Astrocyte (in vitro differentiated cells and primary cell): ENCODE measurements at regions not wholly inside any gene's neighbourhood (a gene's known extent, or its start where the extent isn't known, plus 50 kb on each side); places are given as distances from the start of the nearest gene placed in this dataset.
"Not testable (repeated sequence)": the region's sequence is repeated elsewhere in the genome, so short reads cannot be mapped to it uniquely, and the experiment has no call there.

Source experiments
- DNase-seq: peaks from one replicate; pipeline ENCODE4 v3.0.0-alpha.2; 2010; ENCODE audit warnings: low read depth
- FAIRE-seq: peaks from 2 replicates; lab custom pipeline; 2011; peaks lifted over from hg19 to GRCh38; lab: Jason Lieb, UNC
- H2AFZ ChIP-seq: 2 replicates; pipeline ENCODE4 v1.6.0; 2012; ENCODE audit warnings: low read depth, low read length, inconsistent platforms
- H3K27ac ChIP-seq: 2 replicates; pipeline ENCODE4 v1.5.1; 2011; ENCODE audit warnings: low read depth, low read length, inconsistent platforms
- H3K27me3 ChIP-seq: 2 replicates; pipeline ENCODE4 v1.6.0; 2011; ENCODE audit warnings: low read length, inconsistent platforms; ENCODE audit not compliant: insufficient read depth
- H3K36me3 ChIP-seq: 2 replicates; pipeline ENCODE4 v1.5.1; 2011; ENCODE audit warnings: low read length, inconsistent platforms; ENCODE audit not compliant: insufficient read depth
- H3K4me1 ChIP-seq: 2 replicates; pipeline ENCODE4 v1.5.1; 2011; ENCODE audit warnings: low read length, inconsistent platforms; ENCODE audit not compliant: insufficient read depth
- H3K4me2 ChIP-seq: 2 replicates; pipeline ENCODE4 v1.6.0; 2012; ENCODE audit warnings: low read length, inconsistent platforms
- H3K4me3 ChIP-seq: 2 replicates; pipeline ENCODE4 v1.5.1; 2011; ENCODE audit warnings: low read depth, mild to moderate bottlenecking, low read length, inconsistent platforms; ENCODE audit not compliant: insufficient read depth
- H3K79me2 ChIP-seq: 2 replicates; pipeline ENCODE4 v1.6.0; 2012; ENCODE audit warnings: mild to moderate bottlenecking, low read length, inconsistent platforms; ENCODE audit not compliant: insufficient read depth
- H3K9ac ChIP-seq: 2 replicates; pipeline ENCODE4 v1.6.0; 2012; ENCODE audit warnings: mild to moderate bottlenecking, low read length, inconsistent platforms
- H3K9me3 ChIP-seq: 2 replicates; pipeline ENCODE4 v1.5.1; 2012; ENCODE audit warnings: low read depth, mild to moderate bottlenecking, low read length, inconsistent platforms; ENCODE audit not compliant: insufficient read depth
- H4K20me1 ChIP-seq: 2 replicates; pipeline ENCODE4 v1.6.0; 2012; ENCODE audit warnings: low read length, inconsistent platforms; ENCODE audit not compliant: insufficient read depth
- H3K27ac Mint-ChIP-seq: one replicate; pipeline ENCODE4 v1.8.0; 2021; ENCODE audit warnings: mild to moderate bottlenecking, mixed read lengths; ENCODE audit not compliant: unreplicated experiment
- H3K27me3 Mint-ChIP-seq: one replicate; pipeline ENCODE4 v1.8.0; 2021; ENCODE audit warnings: low read depth, mixed read lengths; ENCODE audit not compliant: unreplicated experiment
- H3K36me3 Mint-ChIP-seq: one replicate; pipeline ENCODE4 v1.8.0; 2021; ENCODE audit warnings: low read depth, mixed read lengths; ENCODE audit not compliant: unreplicated experiment
- H3K4me1 Mint-ChIP-seq: one replicate; pipeline ENCODE4 v1.8.0; 2021; ENCODE audit warnings: low read depth, mixed read lengths; ENCODE audit not compliant: unreplicated experiment
- H3K4me3 Mint-ChIP-seq: one replicate; pipeline ENCODE4 v1.8.0; 2021; ENCODE audit warnings: mild to moderate bottlenecking, moderate library complexity, mixed read lengths; ENCODE audit not compliant: unreplicated experiment
- H3K9me3 Mint-ChIP-seq: one replicate; pipeline ENCODE4 v1.8.0; 2021; ENCODE audit warnings: mild to moderate bottlenecking, mixed read lengths; ENCODE audit not compliant: unreplicated experiment
- CTCF ChIP-seq: IDR thresholded peaks from 2 replicates; pipeline ENCODE4 v1.5.1; 2011; ENCODE audit warnings: low read depth, mild to moderate bottlenecking, inconsistent platforms, low read length, moderate library complexity; ENCODE audit not compliant: insufficient read depth
- EZH2 ChIP-seq: IDR thresholded peaks from 2 replicates; pipeline ENCODE4 v1.6.1; 2012; ENCODE audit warnings: mild to moderate bottlenecking, low read length, inconsistent platforms; ENCODE audit not compliant: insufficient read depth

- Histone ChIP-seq H3K4me3 (no peak overlapping the region), H3K9me3 (no peaks in the 10 kb centered on the region), H3K27ac (no peak overlapping the region), H2AFZ (no peak overlapping the region), H3K4me1 (no peaks in the 10 kb centered on the region), H3K9ac (no peak overlapping the region), H3K79me2 (no peaks in the 10 kb centered on the region), H4K20me1 (no peaks in the 10 kb centered on the region), H3K4me2 (no peak overlapping the region), H3K36me3 (no peaks in the 10 kb centered on the region), H3K27me3 (no peaks in the 10 kb centered on the region)
- H3K27me3 Mint-ChIP-seq = peaks cover 47% of the 10 kb centered on the region
- H3K36me3 Mint-ChIP-seq = no peaks in the 10 kb centered on the region
- H3K27ac Mint-ChIP-seq = no peak overlapping the region
- TF ChIP-seq CTCF (no peak), EZH2 (no peak)
- H3K4me1 Mint-ChIP-seq = peaks cover 6% of the 10 kb centered on the region
- no peaks in the 10 kb centered on the region for H3K9me3 Mint-ChIP-seq
- H3K4me3 Mint-ChIP-seq = no peak overlapping the region
- FAIRE-seq (no peak), DNase-seq (no peak)
Measured at GRCh38 chr1:5728663-5729355, 263.4 kb downstream of the NPHP4 start.

- Histone ChIP-seq H3K36me3 (no peaks in the 10 kb centered on the region), H3K4me3 (no peak overlapping the region), H4K20me1 (no peaks in the 10 kb centered on the region), H3K9me3 (no peaks in the 10 kb centered on the region), H3K4me2 (no peak overlapping the region), H2AFZ (no peak overlapping the region), H3K4me1 (no peaks in the 10 kb centered on the region), H3K9ac (no peak overlapping the region), H3K27me3 (no peaks in the 10 kb centered on the region), H3K79me2 (no peaks in the 10 kb centered on the region), H3K27ac (no peak overlapping the region)
- H3K4me1 Mint-ChIP-seq = peaks cover 6% of the 10 kb centered on the region
- TF ChIP-seq CTCF (no peak), EZH2 (no peak)
- no peak overlapping the region for H3K27ac Mint-ChIP-seq
- H3K36me3 Mint-ChIP-seq = no peaks in the 10 kb centered on the region
- no peak for DNase-seq
- H3K27me3 Mint-ChIP-seq = peaks cover 45% of the 10 kb centered on the region
- no peak for FAIRE-seq
- no peaks in the 10 kb centered on the region for H3K9me3 Mint-ChIP-seq
- no peak overlapping the region for H3K4me3 Mint-ChIP-seq
Measured at GRCh38 chr1:5727871-5728643, 264.2 kb downstream of the NPHP4 start.

- H3K4me2 ChIP-seq = no peak overlapping the region
- no peaks in the 10 kb centered on the region for H3K27me3 ChIP-seq
- H3K36me3 ChIP-seq = no peaks in the 10 kb centered on the region
- H2AFZ ChIP-seq = no peak overlapping the region
- no peak for TF ChIP-seq EZH2
- no peak for TF ChIP-seq CTCF
- no peaks in the 10 kb centered on the region for H3K4me1 ChIP-seq
- Mint-ChIP-seq H3K27ac (no peak overlapping the region), H3K9me3 (no peaks in the 10 kb centered on the region), H3K4me3 (no peak overlapping the region), H3K36me3 (no peaks in the 10 kb centered on the region), H3K27me3 (peaks cover 44% of the 10 kb centered on the region), H3K4me1 (peaks cover 6% of the 10 kb centered on the region)
- no peak overlapping the region for H3K9ac ChIP-seq
- no peak overlapping the region for H3K4me3 ChIP-seq
- no peak overlapping the region for H3K27ac ChIP-seq
- H4K20me1 ChIP-seq = no peaks in the 10 kb centered on the region
- DNase-seq (no peak), FAIRE-seq (no peak)
- H3K9me3 ChIP-seq = no peaks in the 10 kb centered on the region
- no peaks in the 10 kb centered on the region for H3K79me2 ChIP-seq
Measured at GRCh38 chr1:5727191-5727590, 265.0 kb downstream of the NPHP4 start.

GRCh38 chr1:5726586-5727184 is 265.5 kb downstream of the NPHP4 start:
- not testable (repeated sequence) for DNase-seq, FAIRE-seq, H3K9me3 Mint-ChIP-seq, H3K9ac ChIP-seq, H3K27ac Mint-ChIP-seq, H3K4me1 Mint-ChIP-seq, H4K20me1 ChIP-seq, H3K4me3 Mint-ChIP-seq, H3K9me3 ChIP-seq, H3K27me3 ChIP-seq, H3K27ac ChIP-seq, H3K36me3 Mint-ChIP-seq, H3K4me3 ChIP-seq, H3K36me3 ChIP-seq, H3K4me2 ChIP-seq, H3K79me2 ChIP-seq, H3K4me1 ChIP-seq, H2AFZ ChIP-seq
- H3K27me3 Mint-ChIP-seq = peaks cover 43% of the 10 kb centered on the region
